ENCODE measurements at regions not wholly inside any gene's neighbourhood (a gene's known extent, or its start where the extent isn't known, plus 50 kb on each side); places are given as distances from the start of the nearest gene placed in this dataset.
"Not testable (repeated sequence)": the region's sequence is repeated elsewhere in the genome, so short reads cannot be mapped to it uniquely, and the experiment has no call there.

- no peak for DNase-seq (ENCODE audit: low spot score)
Measured at GRCh38 chr10:35783305-35783838, 141.3 kb upstream of the FZD8 start.

- DNase-seq (ENCODE audit: low spot score) = no peak
Measured at GRCh38 chr10:35781643-35782035, 139.5 kb upstream of the FZD8 start.

- no peak for DNase-seq (ENCODE audit: low spot score)
Measured at GRCh38 chr10:35780970-35781642, 139.0 kb upstream of the FZD8 start.

- no peak for DNase-seq (ENCODE audit: low spot score)
Measured at GRCh38 chr10:35778306-35778705, 136.2 kb upstream of the FZD8 start.

GRCh38 chr10:35776557-35776956, 134.5 kb upstream of the FZD8 start:
- not testable (repeated sequence) for DNase-seq (ENCODE audit: low spot score)

GRCh38 chr10:35774109-35774508, 132.0 kb upstream of the FZD8 start:
- no peak for DNase-seq (ENCODE audit: low spot score)

- no peak for DNase-seq (ENCODE audit: low spot score)
Measured at GRCh38 chr10:35770817-35771355, 128.8 kb upstream of the FZD8 start.

GRCh38 chr10:35769795-35770194, 127.7 kb upstream of the FZD8 start:
- no peak for DNase-seq (ENCODE audit: low spot score)

GRCh38 chr10:35768731-35769130, 126.6 kb upstream of the FZD8 start:
- no peak for DNase-seq (ENCODE audit: low spot score)

- DNase-seq (ENCODE audit: low spot score) = no peak
Measured at GRCh38 chr10:35768011-35768410, 125.9 kb upstream of the FZD8 start.

GRCh38 chr10:35765996-35766395, 123.9 kb upstream of the FZD8 start:
- no peak for DNase-seq (ENCODE audit: low spot score)

- DNase-seq (ENCODE audit: low spot score) = no peak
Measured at GRCh38 chr10:35765066-35765527, 123.0 kb upstream of the FZD8 start.

GRCh38 chr10:35762311-35763030, 120.4 kb upstream of the FZD8 start:
- DNase-seq (ENCODE audit: low spot score) = no peak

GRCh38 chr10:35758076-35758475, 116.0 kb upstream of the FZD8 start:
- no peak for DNase-seq (ENCODE audit: low spot score)

GRCh38 chr10:35754519-35754918, 112.4 kb upstream of the FZD8 start:
- no peak for DNase-seq (ENCODE audit: low spot score)

GRCh38 chr10:35752469-35753461, 110.7 kb upstream of the FZD8 start:
- no peak for DNase-seq (ENCODE audit: low spot score)

- no peak for DNase-seq (ENCODE audit: low spot score)
Measured at GRCh38 chr10:35751347-35751746, 109.3 kb upstream of the FZD8 start.

GRCh38 chr10:35749230-35749629, 107.1 kb upstream of the FZD8 start:
- no peak for DNase-seq (ENCODE audit: low spot score)

GRCh38 chr10:35745617-35746403, 103.7 kb upstream of the FZD8 start:
- no peak for DNase-seq (ENCODE audit: low spot score)

GRCh38 chr10:35743851-35744250, 101.8 kb upstream of the FZD8 start:
- no peak for DNase-seq (ENCODE audit: low spot score)

- DNase-seq (ENCODE audit: low spot score) = no peak
Measured at GRCh38 chr10:35743351-35743750, 101.3 kb upstream of the FZD8 start.

Data from cerebellar cortex (tissue), 1 donor.